Activated CD4-positive, alpha-beta memory T cell treated with anti-CD3 and anti-CD28 coated beads for 36 hours (primary cell): ENCODE measurements at regions not wholly inside any gene's neighbourhood (a gene's known extent, or its start where the extent isn't known, plus 50 kb on each side); places are given as distances from the start of the nearest gene placed in this dataset.

Experiments
- CTCF ChIA-PET: fragments of 350-600 bp; sonication (Branson Sonifier 250); formaldehyde crosslinking; loops from one replicate; lab custom pipeline; 2021; ENCODE audit warnings: antibody characterized with exemption, inconsistent platforms; lab: Charles Lee
- POLR2A ChIA-PET: fragments of 350-600 bp; sonication (Branson Sonifier 250); formaldehyde crosslinking; loops from one replicate; lab custom pipeline; 2021; ENCODE audit warnings: antibody characterized with exemption; lab: Charles Lee
- DNase-seq: peaks from one replicate; pipeline ENCODE4 v3.0.0-alpha.2; 2020
- H3K27ac Mint-ChIP-seq: one replicate; pipeline ENCODE4 v1.8.0; 2021; ENCODE audit warnings: mixed read lengths
- H3K27me3 Mint-ChIP-seq: one replicate; pipeline ENCODE4 v1.8.0; 2021; ENCODE audit warnings: mixed read lengths
- H3K36me3 Mint-ChIP-seq: one replicate; pipeline ENCODE4 v1.8.0; 2021; ENCODE audit warnings: mixed read lengths
- H3K4me1 Mint-ChIP-seq: one replicate; pipeline ENCODE4 v1.8.0; 2021; ENCODE audit warnings: low read depth, mixed read lengths
- H3K4me3 Mint-ChIP-seq: one replicate; pipeline ENCODE4 v1.8.0; 2021; ENCODE audit warnings: mild to moderate bottlenecking, mixed read lengths
- H3K9me3 Mint-ChIP-seq: one replicate; pipeline ENCODE4 v1.8.0; 2021; ENCODE audit warnings: mixed read lengths
- intact Hi-C: fragments of 100-400 bp; cut with micrococcal nuclease; formaldehyde crosslinking; loops from one replicate; pipeline ENCODE4 v1.15.1; 2023

GRCh38 chr4:119906277-119906676, 160.4 kb downstream of the MAD2L1 start:
- CTCF ChIA-PET = no interaction called here
- POLR2A ChIA-PET = no interaction called here
- Mint-ChIP-seq H3K27me3 (no peaks in the 10 kb centered on the region), H3K4me1 (no peaks in the 10 kb centered on the region), H3K27ac (no peak overlapping the region), H3K9me3 (peaks cover 3% of the 10 kb centered on the region), H3K36me3 (no peaks in the 10 kb centered on the region), H3K4me3 (no peak overlapping the region)
- no peak for DNase-seq
- intact Hi-C loops = no loop called here

GRCh38 chr4:119898211-119898610, 168.4 kb downstream of the MAD2L1 start:
- Mint-ChIP-seq H3K4me3 (no peak overlapping the region), H3K4me1 (no peaks in the 10 kb centered on the region), H3K27ac (no peak overlapping the region), H3K9me3 (no peaks in the 10 kb centered on the region), H3K27me3 (no peaks in the 10 kb centered on the region), H3K36me3 (no peaks in the 10 kb centered on the region)
- no peak for DNase-seq
- ChIA-PET POLR2A (no interaction called here), CTCF (no interaction called here)
- intact Hi-C loops = no loop called here

GRCh38 chr4:119897260-119897659, 169.4 kb downstream of the MAD2L1 start:
- H3K27ac Mint-ChIP-seq = no peak overlapping the region
- no peak overlapping the region for H3K4me3 Mint-ChIP-seq
- no peaks in the 10 kb centered on the region for H3K9me3 Mint-ChIP-seq
- DNase-seq = no peak
- no peaks in the 10 kb centered on the region for H3K27me3 Mint-ChIP-seq
- intact Hi-C loops = no loop called here
- no peaks in the 10 kb centered on the region for H3K36me3 Mint-ChIP-seq
- CTCF ChIA-PET = no interaction called here
- POLR2A ChIA-PET = no interaction called here
- no peaks in the 10 kb centered on the region for H3K4me1 Mint-ChIP-seq

- no peak overlapping the region for H3K27ac Mint-ChIP-seq
- ChIA-PET POLR2A (no interaction called here), CTCF (no interaction called here)
Measured at GRCh38 chr4:119894650-119895208, 171.9 kb downstream of the MAD2L1 start.

GRCh38 chr4:119873794-119874325, 192.8 kb downstream of the MAD2L1 start:
- Mint-ChIP-seq H3K36me3 (no peaks in the 10 kb centered on the region), H3K9me3 (peaks cover under 1% of the 10 kb centered on the region), H3K4me1 (no peaks in the 10 kb centered on the region), H3K4me3 (no peak overlapping the region), H3K27ac (no peak overlapping the region), H3K27me3 (no peaks in the 10 kb centered on the region)
- no peak for DNase-seq
- intact Hi-C loops = no loop called here
- CTCF ChIA-PET = no interaction called here
- POLR2A ChIA-PET = no interaction called here

More at GRCh38 chr4:119894650-119895208, 171.9 kb downstream of the MAD2L1 start:
- H3K4me1 Mint-ChIP-seq = no peaks in the 10 kb centered on the region
- no peaks in the 10 kb centered on the region for H3K9me3 Mint-ChIP-seq
- H3K36me3 Mint-ChIP-seq = no peaks in the 10 kb centered on the region
- H3K4me3 Mint-ChIP-seq = no peak overlapping the region
- no peaks in the 10 kb centered on the region for H3K27me3 Mint-ChIP-seq
- DNase-seq = no peak
- intact Hi-C loops = no loop called here

GRCh38 chr4:119873132-119873531, 193.5 kb downstream of the MAD2L1 start:
- Mint-ChIP-seq H3K27ac (no peak overlapping the region), H3K4me3 (no peak overlapping the region), H3K9me3 (no peaks in the 10 kb centered on the region), H3K4me1 (no peaks in the 10 kb centered on the region), H3K36me3 (no peaks in the 10 kb centered on the region), H3K27me3 (no peaks in the 10 kb centered on the region)
- intact Hi-C loops = no loop called here
- DNase-seq = no peak
- ChIA-PET POLR2A (no interaction called here), CTCF (no interaction called here)

- Mint-ChIP-seq H3K27ac (no peak overlapping the region), H3K4me1 (no peaks in the 10 kb centered on the region), H3K36me3 (no peaks in the 10 kb centered on the region), H3K9me3 (no peaks in the 10 kb centered on the region), H3K27me3 (no peaks in the 10 kb centered on the region), H3K4me3 (no peak overlapping the region)
- ChIA-PET POLR2A (no interaction called here), CTCF (no interaction called here)
- intact Hi-C loops = no loop called here
- DNase-seq = no peak
Measured at GRCh38 chr4:119872371-119873016, 194.2 kb downstream of the MAD2L1 start.

- Mint-ChIP-seq H3K4me3 (no peak overlapping the region), H3K27ac (no peak overlapping the region), H3K36me3 (no peaks in the 10 kb centered on the region), H3K27me3 (no peaks in the 10 kb centered on the region), H3K4me1 (no peaks in the 10 kb centered on the region), H3K9me3 (no peaks in the 10 kb centered on the region)
- POLR2A ChIA-PET = no interaction called here
- intact Hi-C loops = no loop called here
- CTCF ChIA-PET = no interaction called here
- no peak for DNase-seq
Measured at GRCh38 chr4:119870856-119871255, 195.8 kb downstream of the MAD2L1 start.

- ChIA-PET CTCF (no interaction called here), POLR2A (no interaction called here)
- Mint-ChIP-seq H3K9me3 (no peaks in the 10 kb centered on the region), H3K4me3 (no peak overlapping the region), H3K27me3 (no peaks in the 10 kb centered on the region), H3K36me3 (no peaks in the 10 kb centered on the region), H3K4me1 (no peaks in the 10 kb centered on the region), H3K27ac (no peak overlapping the region)
- intact Hi-C loops = no loop called here
- DNase-seq = no peak
Measured at GRCh38 chr4:119865789-119866188, 200.9 kb downstream of the MAD2L1 start.

- H3K36me3 Mint-ChIP-seq = no peaks in the 10 kb centered on the region
- no peak for DNase-seq
- H3K27me3 Mint-ChIP-seq = no peaks in the 10 kb centered on the region
- POLR2A ChIA-PET = no interaction called here
- no peaks in the 10 kb centered on the region for H3K9me3 Mint-ChIP-seq
- CTCF ChIA-PET = no interaction called here
- H3K4me3 Mint-ChIP-seq = no peak overlapping the region
- H3K4me1 Mint-ChIP-seq = no peaks in the 10 kb centered on the region
- intact Hi-C loops = no loop called here
- H3K27ac Mint-ChIP-seq = no peak overlapping the region
Measured at GRCh38 chr4:119865389-119865788, 201.3 kb downstream of the MAD2L1 start.

GRCh38 chr4:119861731-119862130, 204.9 kb downstream of the MAD2L1 start:
- H3K27ac Mint-ChIP-seq = no peak overlapping the region
- DNase-seq = no peak
- no peaks in the 10 kb centered on the region for H3K27me3 Mint-ChIP-seq
- intact Hi-C loops = no loop called here
- H3K4me3 Mint-ChIP-seq = no peak overlapping the region
- no peaks in the 10 kb centered on the region for H3K4me1 Mint-ChIP-seq
- POLR2A ChIA-PET = no interaction called here
- no peaks in the 10 kb centered on the region for H3K9me3 Mint-ChIP-seq
- CTCF ChIA-PET = no interaction called here
- no peaks in the 10 kb centered on the region for H3K36me3 Mint-ChIP-seq

GRCh38 chr4:119858176-119858575, 208.5 kb downstream of the MAD2L1 start:
- DNase-seq = no peak
- no peaks in the 10 kb centered on the region for H3K27me3 Mint-ChIP-seq
- H3K36me3 Mint-ChIP-seq = no peaks in the 10 kb centered on the region
- H3K27ac Mint-ChIP-seq = no peak overlapping the region
- no peaks in the 10 kb centered on the region for H3K4me1 Mint-ChIP-seq
- intact Hi-C loops = no loop called here
- H3K4me3 Mint-ChIP-seq = no peak overlapping the region
- no peaks in the 10 kb centered on the region for H3K9me3 Mint-ChIP-seq
- ChIA-PET CTCF (no interaction called here), POLR2A (no interaction called here)

- POLR2A ChIA-PET = no interaction called here
- H3K27me3 Mint-ChIP-seq = no peaks in the 10 kb centered on the region
- no peaks in the 10 kb centered on the region for H3K36me3 Mint-ChIP-seq
- H3K27ac Mint-ChIP-seq = no peak overlapping the region
- CTCF ChIA-PET = no interaction called here
- no peaks in the 10 kb centered on the region for H3K4me1 Mint-ChIP-seq
- no peak for DNase-seq
- intact Hi-C loops = no loop called here
- no peaks in the 10 kb centered on the region for H3K9me3 Mint-ChIP-seq
- no peak overlapping the region for H3K4me3 Mint-ChIP-seq
Measured at GRCh38 chr4:119854364-119854763, 212.3 kb downstream of the MAD2L1 start.
